Peyer's patch (tissue), 4 donors: ENCODE measurements at regions not wholly inside any gene's neighbourhood (a gene's known extent, or its start where the extent isn't known, plus 50 kb on each side); places are given as distances from the start of the nearest gene placed in this dataset.

Experiments used
- DNase-seq, 3 donors: peaks; one replicate each; pipeline ENCODE4 v3.0.0-alpha.2; 2017 to 2019
- H3K27ac ChIP-seq, 4 donors: fragments of 200-600 bp; sonication (generic); one replicate each; pipeline ENCODE4 v1.5.1; 2016 to 2019
- H3K27me3 ChIP-seq, 2 donors: fragments of 200-600 bp; sonication (generic); one replicate each; pipeline ENCODE4 v1.5.1; 2019
- H3K36me3 ChIP-seq, 3 donors: fragments of 200-600 bp; sonication (generic); one replicate each; pipeline ENCODE4 v1.5.1; 2016 to 2019
- H3K4me1 ChIP-seq, 4 donors: fragments of 200-600 bp; sonication (generic); one replicate each; pipeline ENCODE4 v1.5.1; 2016 to 2019
- H3K4me3 ChIP-seq, 4 donors: fragments of 200-600 bp; sonication (generic); 1 replicate in 3 of 4; 2 replicates in 1 of 4; pipeline ENCODE4 v1.5.1; 2016 to 2019; ENCODE audit warnings: mild to moderate bottlenecking in 1 of 4
- H3K9me3 ChIP-seq, 4 donors: fragments of 200-600 bp; sonication (generic); one replicate each; pipeline ENCODE4 v1.5.1; 2016 to 2019; ENCODE audit warnings: mild to moderate bottlenecking in 1 of 4
- CTCF ChIP-seq, 6 experiments: fragments of 450-650 bp in 4 of 6; fragments of 200-600 bp in 2 of 6; sonication (generic) in 1 of 6; IDR thresholded peaks; one replicate each; pipeline ENCODE4 v1.5.1; 2017 to 2019; ENCODE audit warnings: antibody characterized with exemption in 6 of 6, mild to moderate bottlenecking in 3 of 6, moderate library complexity in 1 of 6
- POLR2A ChIP-seq, 2 donors: fragments of 450-650 bp; IDR thresholded peaks; one replicate each; pipeline ENCODE4 v1.5.1; 2017; ENCODE audit warnings: antibody characterized with exemption in 2 of 2, mild to moderate bottlenecking in 2 of 2, moderate library complexity in 2 of 2

- H3K9me3 ChIP-seq, result no peaks in the 10 kb centered on the region
- no peak for DNase-seq
- no peak overlapping the region for H3K27ac ChIP-seq
- H3K27me3 ChIP-seq, result no peaks in the 10 kb centered on the region
- H3K4me3 ChIP-seq, result no peak overlapping the region
- TF ChIP-seq POLR2A (IDR thresholded peaks at IDR 0.05) (no peak), CTCF (IDR thresholded peaks at IDR 0.05) (no peak)
- H3K36me3 ChIP-seq, result no peaks in the 10 kb centered on the region
- H3K4me1 ChIP-seq, result no peaks in the 10 kb centered on the region
Measured at GRCh38 chr3:25287291-25287884, 140.7 kb upstream of the RARB start.

- H3K36me3 ChIP-seq, result no peaks in the 10 kb centered on the region
- no peaks in the 10 kb centered on the region for H3K9me3 ChIP-seq
- no peaks in the 10 kb centered on the region for H3K27me3 ChIP-seq
Measured at GRCh38 chr3:25288413-25288812, 139.7 kb upstream of the RARB start.

GRCh38 chr3:25289156-25289555, 138.9 kb upstream of the RARB start:
- no peaks in the 10 kb centered on the region for H3K4me1 ChIP-seq
- no peaks in the 10 kb centered on the region for H3K27me3 ChIP-seq
- H3K36me3 ChIP-seq, result no peaks in the 10 kb centered on the region
- H3K9me3 ChIP-seq, result no peaks in the 10 kb centered on the region
- DNase-seq, result no peak
- H3K27ac ChIP-seq, result no peak overlapping the region
- no peak overlapping the region for H3K4me3 ChIP-seq
- TF ChIP-seq CTCF (IDR thresholded peaks at IDR 0.05) (no peak), POLR2A (IDR thresholded peaks at IDR 0.05) (no peak)

More at GRCh38 chr3:25288413-25288812, 139.7 kb upstream of the RARB start:
- no peak overlapping the region for H3K4me3 ChIP-seq
- H3K4me1 ChIP-seq, result no peaks in the 10 kb centered on the region
- no peak for DNase-seq
- TF ChIP-seq CTCF (IDR thresholded peaks at IDR 0.05), result no peak
- TF ChIP-seq POLR2A (IDR thresholded peaks at IDR 0.05), result no peak
- H3K27ac ChIP-seq, result no peak overlapping the region

- no peak for TF ChIP-seq CTCF (IDR thresholded peaks at IDR 0.05)
- no peak for TF ChIP-seq POLR2A (IDR thresholded peaks at IDR 0.05)
- H3K27ac ChIP-seq, result no peak overlapping the region
- H3K4me3 ChIP-seq, result no peak overlapping the region
- no peaks in the 10 kb centered on the region for H3K4me1 ChIP-seq
- no peaks in the 10 kb centered on the region for H3K27me3 ChIP-seq
- H3K9me3 ChIP-seq, result no peaks in the 10 kb centered on the region
- DNase-seq, result no peak
- H3K36me3 ChIP-seq, result no peaks in the 10 kb centered on the region
Measured at GRCh38 chr3:25289663-25290062, 138.4 kb upstream of the RARB start.

- TF ChIP-seq CTCF (IDR thresholded peaks at IDR 0.05) (no peak), POLR2A (IDR thresholded peaks at IDR 0.05) (no peak)
- Histone ChIP-seq H3K4me3 (no peak overlapping the region), H3K27me3 (no peaks in the 10 kb centered on the region), H3K9me3 (no peaks in the 10 kb centered on the region), H3K36me3 (no peaks in the 10 kb centered on the region), H3K27ac (no peak overlapping the region), H3K4me1 (no peaks in the 10 kb centered on the region)
- DNase-seq, result no peak
Measured at GRCh38 chr3:25291481-25291905, 136.6 kb upstream of the RARB start.

DNA sequence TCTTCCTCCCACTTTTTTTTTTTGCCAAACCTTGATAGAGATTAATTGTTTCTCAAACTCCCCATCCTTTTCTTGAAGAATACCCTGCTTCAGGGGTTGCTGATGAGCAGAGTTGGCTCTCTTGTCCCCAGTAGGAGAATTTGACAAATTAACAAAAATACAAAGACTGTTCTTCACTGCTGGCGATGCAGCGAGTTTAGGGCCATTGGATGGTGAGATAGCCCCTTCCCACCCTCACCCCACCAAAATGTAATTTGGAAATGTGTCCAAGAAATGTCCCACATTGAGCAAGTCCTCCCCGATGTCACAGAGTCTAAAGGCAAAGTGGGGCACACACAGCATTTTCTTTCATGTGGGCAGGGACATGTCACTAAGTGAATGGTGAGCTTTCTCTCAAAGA, 136.0 kb upstream of the RARB start:
- TF ChIP-seq CTCF (IDR thresholded peaks at IDR 0.05), result no peak
- TF ChIP-seq POLR2A (IDR thresholded peaks at IDR 0.05), result no peak
- no peak overlapping the region for H3K4me3 ChIP-seq
- DNase-seq, result no peak
- no peak overlapping the region for H3K27ac ChIP-seq
- no peaks in the 10 kb centered on the region for H3K9me3 ChIP-seq
- H3K36me3 ChIP-seq, result no peaks in the 10 kb centered on the region
- H3K27me3 ChIP-seq, result no peaks in the 10 kb centered on the region
- no peaks in the 10 kb centered on the region for H3K4me1 ChIP-seq
